HCT116 (cell line): ENCODE measurements at regions not wholly inside any gene's neighbourhood (a gene's known extent, or its start where the extent isn't known, plus 50 kb on each side); places are given as distances from the start of the nearest gene placed in this dataset.

Experiments
- ATAC-seq: fragments of 200-7000 bp; cut with Tn5 transposase; 2 replicates; pipeline ENCODE4 v1.9.1; 2020; ENCODE audit warnings: mild to moderate bottlenecking, moderate library complexity
- BruUV-seq: library from RNA; stranded (reverse); fragments of 400-500 nt; replicated peaks from 2 replicates; lab custom pipeline; 2021; lab: Mats Ljungman, UMichigan
- CTCF ChIA-PET: fragments of 300-600 bp; sonication (Branson Sonifier 250); formaldehyde crosslinking; loops from one replicate; lab custom pipeline; 2021; ENCODE audit warnings: antibody characterized with exemption; lab: Charles Lee
- POLR2A ChIA-PET: fragments of 300-600, 350-600 bp; sonication (Branson Sonifier 250); formaldehyde crosslinking; loops from one replicate; lab custom pipeline; 2021; ENCODE audit warnings: antibody characterized with exemption; lab: Charles Lee
- RAD21 ChIA-PET, 2 experiments: fragments of 300-600 bp; sonication (Branson Sonifier 250); formaldehyde crosslinking; loops; one replicate each; lab custom pipeline; 2023; ENCODE audit warnings: low total read pairs in 2 of 2; ENCODE audit not compliant: uncharacterized antibody in 2 of 2, unreplicated experiment in 2 of 2, low non-redundant PET in 1 of 2; lab: Charles Lee
- DNase-seq: peaks from one replicate; pipeline ENCODE4 v3.0.0-alpha.2; 2010; ENCODE audit warnings: low read depth, low spot score
- H2AFZ ChIP-seq: fragments of 200-600 bp; shearing (Covaris generic), sonication (generic); 2 replicates; pipeline ENCODE4 v1.6.1; 2017; ENCODE audit warnings: low read depth, mixed run types, mixed read lengths, antibody characterized with exemption, low read length; ENCODE audit not compliant: poor library complexity, severe bottlenecking
- H3K27ac ChIP-seq: 2 replicates; pipeline ENCODE4 v1.5.1; 2012; ENCODE audit warnings: low read depth, low read length
- H3K27me3 ChIP-seq: fragments of 200-600 bp; sonication (generic); 2 replicates; pipeline ENCODE4 v1.6.1; 2016; ENCODE audit warnings: mixed run types, low read length, mixed read lengths; ENCODE audit not compliant: insufficient read depth
- H3K36me3 ChIP-seq, 2 experiments: fragments of 200-500 bp in 1 of 2; fragments of 200-600 bp in 1 of 2; sonication (Bioruptor generic) in 1 of 2; sonication (generic) in 1 of 2; 2 replicates each; pipeline versions ENCODE4 v1.5.1 to v1.6.1; 2014 to 2016; ENCODE audit warnings: low read length in 2 of 2, inconsistent platforms in 1 of 2, mixed read lengths in 1 of 2, mixed run types in 1 of 2; ENCODE audit not compliant: insufficient read depth in 2 of 2, control insufficient read depth in 1 of 2
- H3K4me1 ChIP-seq, 2 experiments: fragments of 200-600 bp in 1 of 2; sonication (generic) in 1 of 2; 2 replicates each; pipeline versions ENCODE4 v1.5.1 to v1.6.1; 2012 to 2017; ENCODE audit warnings: low read length in 2 of 2, inconsistent platforms in 1 of 2, mild to moderate bottlenecking in 1 of 2, mixed read lengths in 1 of 2, mixed run types in 1 of 2, moderate library complexity in 1 of 2; ENCODE audit not compliant: insufficient read depth in 2 of 2, control insufficient read depth in 1 of 2
- H3K4me2 ChIP-seq: fragments of 200-600 bp; sonication (generic); 2 replicates; pipeline ENCODE4 v1.6.1; 2017; ENCODE audit warnings: mixed run types, low read length, mixed read lengths
- H3K4me3 ChIP-seq, 2 experiments: fragments of 200-600 bp in 1 of 2; sonication (generic) in 1 of 2; replicated peaks in 1 of 2; 2 replicates each; pipeline ENCODE4 v1.5.1; 2011 to 2016; ENCODE audit warnings: low read length in 2 of 2, control low read depth in 1 of 2, low read depth in 1 of 2, mild to moderate bottlenecking in 1 of 2, mixed read lengths in 1 of 2, mixed run types in 1 of 2
- H3K79me2 ChIP-seq: fragments of 200-600 bp; sonication (generic); 2 replicates; pipeline ENCODE4 v1.6.1; 2017; ENCODE audit warnings: mild to moderate bottlenecking, mixed run types, low read length, moderate library complexity, mixed read lengths; ENCODE audit not compliant: insufficient read depth
- H3K9ac ChIP-seq: fragments of 200-600 bp; sonication (generic); 2 replicates; pipeline ENCODE4 v1.6.1; 2016; ENCODE audit warnings: low read length, mixed read lengths
- H3K9me2 ChIP-seq: fragments of 200-600 bp; sonication (generic), shearing (Covaris generic); 2 replicates; pipeline ENCODE4 v1.6.1; 2017; ENCODE audit warnings: mixed run types, mild to moderate bottlenecking, moderate library complexity; ENCODE audit not compliant: insufficient read depth
- H3K9me3 ChIP-seq, 2 experiments: fragments of 200-500 bp in 1 of 2; fragments of 200-600 bp in 1 of 2; sonication (Bioruptor generic) in 1 of 2; sonication (generic) in 1 of 2; 2 replicates each; pipeline ENCODE4 v1.6.1; 2014 to 2017; ENCODE audit warnings: low read length in 2 of 2, mixed read lengths in 2 of 2, inconsistent platforms in 1 of 2, low read depth in 1 of 2, mild to moderate bottlenecking in 1 of 2, mixed run types in 1 of 2, moderate library complexity in 1 of 2; ENCODE audit not compliant: control insufficient read depth in 1 of 2, insufficient read depth in 1 of 2
- H4K20me1 ChIP-seq: fragments of 200-600 bp; sonication (generic), shearing (Covaris generic); 2 replicates; pipeline ENCODE4 v1.6.1; 2017; ENCODE audit warnings: mixed run types, mild to moderate bottlenecking, moderate library complexity; ENCODE audit not compliant: insufficient read depth
- CEBPB ChIP-seq: IDR thresholded peaks from 2 replicates; pipeline ENCODE4 v1.6.1; 2012; ENCODE audit warnings: low read depth
- EGR1 ChIP-seq: IDR thresholded peaks from 2 replicates; pipeline ENCODE4 v1.6.1; 2012; ENCODE audit warnings: low read depth
- JUND ChIP-seq: IDR thresholded peaks from 2 replicates; pipeline ENCODE4 v1.6.1; 2012
- POLR2A ChIP-seq: IDR thresholded peaks from 2 replicates; pipeline ENCODE4 v1.7.0; 2011; ENCODE audit warnings: borderline replicate concordance; ENCODE audit not compliant: insufficient read depth, insufficient read length; ENCODE audit errors: extremely low read depth
- POLR2AphosphoS5 ChIP-seq: IDR thresholded peaks from 2 replicates; pipeline ENCODE4 v1.6.1; 2011; ENCODE audit warnings: mild to moderate bottlenecking, low read depth, low read length, moderate library complexity
- RAD21 ChIP-seq: IDR thresholded peaks from 2 replicates; pipeline ENCODE4 v1.6.1; 2012; ENCODE audit warnings: low read depth, mild to moderate bottlenecking
- SRF ChIP-seq: IDR thresholded peaks from 2 replicates; pipeline ENCODE4 v1.6.1; 2012; ENCODE audit warnings: low read depth
- TCF7L2 ChIP-seq: IDR thresholded peaks from 2 replicates; pipeline ENCODE4 v1.7.0; 2011; ENCODE audit warnings: borderline replicate concordance, inconsistent platforms; ENCODE audit not compliant: insufficient read depth, insufficient read length; ENCODE audit errors: extremely low read depth
- ZBTB33 ChIP-seq: IDR thresholded peaks from 2 replicates; pipeline ENCODE4 v1.6.1; 2011; ENCODE audit warnings: mild to moderate bottlenecking, low read length, moderate library complexity; ENCODE audit not compliant: insufficient replicate concordance; ENCODE audit errors: extremely low read depth
- ZFX ChIP-seq: fragments of 450-650 bp; IDR thresholded peaks from 2 replicates; pipeline ENCODE4 v1.6.1; 2017
- ZNF274 ChIP-seq: fragments of 200-500 bp; sonication (Bioruptor generic); IDR thresholded peaks from 2 replicates; pipeline ENCODE4 v1.6.1; 2014; ENCODE audit warnings: mild to moderate bottlenecking, low read depth, low read length, inconsistent platforms
- intact Hi-C: fragments of 100-400 bp; cut with micrococcal nuclease; formaldehyde crosslinking; loops from 2 replicates; pipeline ENCODE4 v1.10.0; 2022

GRCh38 chr1:232204269-232204668 lies 425.7 kb downstream of the SIPA1L2 start:
- ATAC-seq: no peak
- no peaks in the 10 kb centered on the region for H3K4me1 ChIP-seq
- no peak for TF ChIP-seq SRF
- no peak for TF ChIP-seq JUND
- no peak for TF ChIP-seq POLR2AphosphoS5

GRCh38 chr1:232201024-232201423 lies 428.9 kb downstream of the SIPA1L2 start:
- intact Hi-C loops: no loop called here

More at GRCh38 chr1:232204269-232204668, 425.7 kb downstream of the SIPA1L2 start:
- H4K20me1 ChIP-seq: no peaks in the 10 kb centered on the region
- intact Hi-C loops: no loop called here
- CTCF ChIA-PET: no interaction called here
- POLR2A ChIA-PET: no interaction called here
- DNase-seq: no peak
- H3K9me2 ChIP-seq: no peaks in the 10 kb centered on the region
- no peaks in the 10 kb centered on the region for H3K79me2 ChIP-seq
- no peak overlapping the region for H2AFZ ChIP-seq
- no peaks in the 10 kb centered on the region for H3K9me3 ChIP-seq
- no peak overlapping the region for H3K4me3 ChIP-seq
- no peak overlapping the region for H3K9ac ChIP-seq
- no peak overlapping the region for H3K4me2 ChIP-seq
- H3K27me3 ChIP-seq: no peaks in the 10 kb centered on the region
- RAD21 ChIA-PET: no interaction called here
- no peak overlapping the region for H3K27ac ChIP-seq
- no TSS peak for BruUV-seq
- no peaks in the 10 kb centered on the region for H3K36me3 ChIP-seq

More at GRCh38 chr1:232201024-232201423, 428.9 kb downstream of the SIPA1L2 start:
- H3K4me2 ChIP-seq: no peak overlapping the region
- no peaks in the 10 kb centered on the region for H3K27me3 ChIP-seq
- TF ChIP-seq ZBTB33 (no peak), ZNF274 (no peak), TCF7L2 (no peak), RAD21 (no peak), ZFX (no peak), EGR1 (no peak), CEBPB (no peak), POLR2A (no peak)
- H3K4me3 ChIP-seq: no peak overlapping the region
- no peaks in the 10 kb centered on the region for H3K36me3 ChIP-seq
- H3K9me3 ChIP-seq: no peaks in the 10 kb centered on the region
- ChIA-PET CTCF (no interaction called here), POLR2A (no interaction called here), RAD21 (no interaction called here)
- no peaks in the 10 kb centered on the region for H3K9me2 ChIP-seq
- no peak overlapping the region for H3K9ac ChIP-seq
- H2AFZ ChIP-seq: no peak overlapping the region
- no peak for ATAC-seq
- H3K27ac ChIP-seq: no peak overlapping the region
- H3K79me2 ChIP-seq: no peaks in the 10 kb centered on the region
- no peaks in the 10 kb centered on the region for H4K20me1 ChIP-seq
- H3K4me1 ChIP-seq: no peaks in the 10 kb centered on the region
- no peak for DNase-seq
- BruUV-seq: no TSS peak
